Liver (tissue), 8 donors: ENCODE measurements at regions not wholly inside any gene's neighbourhood (a gene's known extent, or its start where the extent isn't known, plus 50 kb on each side); places are given as distances from the start of the nearest gene placed in this dataset.

Experiments used
- DNase-seq: peaks from one replicate; pipeline ENCODE4 v3.0.0-alpha.2; 2017; ENCODE audit warnings: low spot score
- H3K27ac ChIP-seq, 2 donors: one replicate each; pipeline ENCODE4 v1.7.0; 2013; ENCODE audit warnings: inconsistent platforms in 2 of 2, low read length in 2 of 2, control low read depth in 1 of 2, low read depth in 1 of 2, mild to moderate bottlenecking in 1 of 2
- H3K27me3 ChIP-seq, 4 donors: one replicate each; pipeline versions ENCODE4 v1.6.1 to v1.7.0; 2013; ENCODE audit warnings: low read length in 3 of 4, inconsistent platforms in 1 of 4, mild to moderate bottlenecking in 1 of 4, moderate library complexity in 1 of 4; ENCODE audit not compliant: control insufficient read depth in 4 of 4, insufficient read depth in 4 of 4
- H3K36me3 ChIP-seq, 4 donors: one replicate each; pipeline versions ENCODE4 v1.6.1 to v1.7.0; 2013; ENCODE audit warnings: low read length in 3 of 4, mild to moderate bottlenecking in 3 of 4, low read depth in 1 of 4, moderate library complexity in 1 of 4; ENCODE audit not compliant: control insufficient read depth in 4 of 4, insufficient read depth in 3 of 4
- H3K4me1 ChIP-seq, 4 donors: one replicate each; pipeline versions ENCODE4 v1.6.1 to v1.7.0; 2013; ENCODE audit warnings: low read length in 3 of 4, mild to moderate bottlenecking in 3 of 4, moderate library complexity in 1 of 4; ENCODE audit not compliant: control insufficient read depth in 4 of 4, insufficient read depth in 4 of 4
- H3K4me3 ChIP-seq, 3 donors: one replicate each; pipeline versions ENCODE4 v1.6.1 to v1.7.0; 2013; ENCODE audit warnings: low read length in 3 of 3, control low read depth in 1 of 3, low read depth in 1 of 3, mild to moderate bottlenecking in 1 of 3
- H3K9ac ChIP-seq, 2 donors: one replicate each; pipeline ENCODE4 v1.7.0; 2013; ENCODE audit warnings: low read length in 2 of 2, mild to moderate bottlenecking in 2 of 2, moderate library complexity in 2 of 2, control low read depth in 1 of 2, low read depth in 1 of 2
- H3K9me3 ChIP-seq, 4 donors: one replicate each; pipeline versions ENCODE4 v1.6.1 to v1.7.0; 2013; ENCODE audit warnings: low read length in 3 of 4; ENCODE audit not compliant: control insufficient read depth in 4 of 4
- ATF3 ChIP-seq: IDR thresholded peaks from 2 replicates; pipeline ENCODE4 v1.6.1; 2016; ENCODE audit warnings: antibody characterized with exemption
- CTCF ChIP-seq: fragments of 150-350 bp; IDR thresholded peaks from 2 replicates; pipeline ENCODE4 v1.5.1; 2017; ENCODE audit warnings: improper control_type of control experiment, low read depth, low read length; ENCODE audit not compliant: missing input control
- EGR1 ChIP-seq, 2 donors: IDR thresholded peaks; 2 replicates each; pipeline ENCODE4 v1.6.1; 2016 to 2018; ENCODE audit warnings: antibody characterized with exemption in 2 of 2, low read depth in 2 of 2
- FOXA2 ChIP-seq: IDR thresholded peaks from 2 replicates; pipeline ENCODE4 v1.6.1; 2016; ENCODE audit warnings: antibody characterized with exemption
- GABPA ChIP-seq, 2 donors: IDR thresholded peaks in 1 of 2; conservative IDR thresholded peaks in 1 of 2; 2 replicates each; pipeline ENCODE4 v1.6.1; 2016; ENCODE audit warnings: antibody characterized with exemption in 2 of 2, mild to moderate bottlenecking in 1 of 2, moderate library complexity in 1 of 2
- HNF4A ChIP-seq, 2 donors: conservative IDR thresholded peaks; 2 replicates each; pipeline ENCODE4 v1.6.1; 2016; ENCODE audit warnings: antibody characterized with exemption in 2 of 2, mild to moderate bottlenecking in 2 of 2
- HNF4G ChIP-seq: IDR thresholded peaks from 2 replicates; pipeline ENCODE4 v1.6.1; 2016; ENCODE audit warnings: antibody characterized with exemption
- JUND ChIP-seq, 2 donors: IDR thresholded peaks; 2 replicates each; pipeline ENCODE4 v1.6.1; 2016; ENCODE audit warnings: antibody characterized with exemption in 2 of 2
- MAX ChIP-seq: IDR thresholded peaks from 2 replicates; pipeline ENCODE4 v1.6.1; 2016; ENCODE audit warnings: antibody characterized with exemption
- NR2F2 ChIP-seq: IDR thresholded peaks from 2 replicates; pipeline ENCODE4 v1.6.1; 2016; ENCODE audit warnings: antibody characterized with exemption
- RAD21 ChIP-seq, 2 donors: IDR thresholded peaks; 2 replicates each; pipeline ENCODE4 v1.6.1; 2016; ENCODE audit warnings: antibody characterized with exemption in 2 of 2, mild to moderate bottlenecking in 2 of 2
- REST ChIP-seq: IDR thresholded peaks from 2 replicates; pipeline ENCODE4 v1.6.1; 2016; ENCODE audit warnings: antibody characterized with exemption, mild to moderate bottlenecking
- RXRA ChIP-seq, 2 donors: IDR thresholded peaks; 2 replicates each; pipeline ENCODE4 v1.6.1; 2017 to 2018; ENCODE audit warnings: antibody characterized with exemption in 2 of 2, mild to moderate bottlenecking in 1 of 2
- SP1 ChIP-seq: IDR thresholded peaks from 2 replicates; pipeline ENCODE4 v1.6.1; 2018; ENCODE audit warnings: antibody characterized with exemption, mild to moderate bottlenecking
- TAF1 ChIP-seq: conservative IDR thresholded peaks from 2 replicates; pipeline ENCODE4 v1.6.1; 2016; ENCODE audit warnings: antibody characterized with exemption, mild to moderate bottlenecking
- YY1 ChIP-seq: IDR thresholded peaks from 2 replicates; pipeline ENCODE4 v1.6.1; 2016; ENCODE audit warnings: antibody characterized with exemption, mild to moderate bottlenecking
- ZBTB33 ChIP-seq: IDR thresholded peaks from 2 replicates; pipeline ENCODE4 v1.6.1; 2016; ENCODE audit warnings: antibody characterized with exemption
- WGBS: extraction: QIAGEN DNeasy Blood & Tissue Kit; methylation state at CpG from one replicate; pipeline ENCODE4 v1.1.7; 2013; 5-methylcytosine and 5-hydroxymethylcytosine counted together
- donor health status: healthy.
- donor health status: healthy.
- donor health status: healthy.
- donor health status: healthy.
- donor health status: healthy.

GRCh38 chr2:180146541-180146940 lies 139.4 kb upstream of the CWC22 start:
- Histone ChIP-seq H3K4me3 (no peak overlapping the region), H3K36me3 (no peaks in the 10 kb centered on the region), H3K9ac (no peak overlapping the region), H3K27ac (no peak overlapping the region), H3K9me3 (no peaks in the 10 kb centered on the region), H3K4me1 (peaks cover 0 to 6% (median 0%) of the 10 kb centered on the region in 4 donors), H3K27me3 (no peaks in the 10 kb centered on the region)
- DNase-seq: no peak
- TF ChIP-seq TAF1 (no peak), NR2F2 (no peak), SP1 (no peak), RXRA (IDR thresholded peaks at IDR 0.05) (no peak), GABPA (IDR thresholded peaks at IDR 0.05 in 1 of 2, conservative IDR thresholded peaks at IDR 0.05 in 1 of 2) (no peak), HNF4A (conservative IDR thresholded peaks at IDR 0.05) (no peak), CTCF (no peak), YY1 (no peak), FOXA2 (no peak), REST (no peak), JUND (IDR thresholded peaks at IDR 0.05) (no peak), ZBTB33 (no peak), RAD21 (IDR thresholded peaks at IDR 0.05) (no peak), HNF4G (no peak), MAX (no peak), EGR1 (IDR thresholded peaks at IDR 0.05; ENCODE audit: low read depth in 2 of 2) (no peak)
- 63% methylated on average over 2 of the region's 2 CpGs for WGBS

GRCh38 chr2:180146114-180146513 lies 139.0 kb upstream of the CWC22 start:
- WGBS: 26% methylated on average over 1 of the region's 1 CpG
- no peak overlapping the region for H3K27ac ChIP-seq
- TF ChIP-seq HNF4G (no peak), HNF4A (conservative IDR thresholded peaks at IDR 0.05) (peak in 1 of 2 donors; percentile 45), REST (peak; percentile 64), ZBTB33 (no peak), NR2F2 (peak; percentile 30), YY1 (no peak), ATF3 (no peak)

More at GRCh38 chr2:180146114-180146513, 139.0 kb upstream of the CWC22 start:
- Histone ChIP-seq H3K4me1 (peaks cover 0 to 6% (median 0%) of the 10 kb centered on the region in 4 donors), H3K27me3 (no peaks in the 10 kb centered on the region), H3K4me3 (no peak overlapping the region), H3K9ac (no peak overlapping the region), H3K36me3 (no peaks in the 10 kb centered on the region), H3K9me3 (no peaks in the 10 kb centered on the region)
- DNase-seq: no peak
